Right lobe of liver (tissue), 6 donors: ENCODE measurements at regions not wholly inside any gene's neighbourhood (a gene's known extent, or its start where the extent isn't known, plus 50 kb on each side); places are given as distances from the start of the nearest gene placed in this dataset.

Source experiments
- ATAC-seq, 4 donors: fragments of 200-7000 bp; cut with Tn5 transposase; one replicate each; pipeline ENCODE4 v1.9.1; 2020; ENCODE audit warnings: mild to moderate bottlenecking in 4 of 4, moderate library complexity in 4 of 4
- DNase-seq, 3 donors: peaks; one replicate each; pipeline ENCODE4 v3.0.0-alpha.2; 2020
- H3K27ac ChIP-seq, 3 donors: fragments of 200-600 bp; one replicate each; pipeline ENCODE4 v1.8.0; 2022
- H3K27me3 ChIP-seq, 2 donors: fragments of 200-600 bp; one replicate each; pipeline ENCODE4 v1.8.0; 2022
- H3K36me3 ChIP-seq, 4 donors: fragments of 200-600 bp; sonication (generic) in 1 of 4; one replicate each; pipeline versions ENCODE4 v1.5.1 to v1.8.0; 2017 to 2022; ENCODE audit warnings: control low read depth in 1 of 4
- H3K4me1 ChIP-seq, 4 donors: fragments of 200-600 bp; sonication (generic) in 1 of 4; one replicate each; pipeline versions ENCODE4 v1.5.1 to v1.8.0; 2017 to 2022; ENCODE audit warnings: control low read depth in 1 of 4
- H3K4me3 ChIP-seq, 3 donors: fragments of 200-600 bp; one replicate each; pipeline ENCODE4 v1.8.0; 2022
- H3K9me3 ChIP-seq, 4 donors: fragments of 200-600 bp; sonication (generic) in 1 of 4; one replicate each; pipeline versions ENCODE4 v1.5.1 to v1.8.0; 2017 to 2022; ENCODE audit warnings: control low read depth in 1 of 4
- POLR2A ChIP-seq: fragments of 450-650 bp; IDR thresholded peaks from one replicate; pipeline ENCODE4 v1.6.1; 2017; ENCODE audit warnings: antibody characterized with exemption, mild to moderate bottlenecking
- WGBS: methylation state at CpG from one replicate; pipeline ENCODE4 v1.1.6; 2018; ENCODE audit warnings: low coverage, low lambda C conversion rate; ENCODE audit not compliant: insufficient coverage; ENCODE audit errors: missing lambda C conversion rate; 5-methylcytosine and 5-hydroxymethylcytosine counted together
- intact Hi-C, 2 donors: fragments of 100-400 bp; cut with DNase I; formaldehyde crosslinking; loops; one replicate each; pipeline versions ENCODE4 v1.11.2 to v1.14.1; 2022
- TF ChIP-seq, protein P1 (sequence below), 4 donors: fragments of 200-600 bp in 3 of 4; fragments of 450-650 bp in 1 of 4; IDR thresholded peaks; one replicate each; pipeline versions ENCODE4 v1.5.1 to v1.8.0; 2016 to 2022; ENCODE audit warnings: antibody characterized with exemption in 4 of 4, mild to moderate bottlenecking in 2 of 4
- donor health status: DM: no; HTN: yes; CAD: no.
- donor health status: DM: no; HTN: no; CAD: no.
- donor health status: DM: no; HTN: no; CAD: no.
- donor health status: DM: no; HTN: yes; CAD: no.
- donor health status: DM: no; HTN: yes; CAD: no.

- Histone ChIP-seq H3K27me3 (no peaks in the 10 kb centered on the region), H3K27ac (no peak overlapping the region), H3K4me1 (no peaks in the 10 kb centered on the region), H3K36me3 (no peaks in the 10 kb centered on the region), H3K9me3 (no peaks in the 10 kb centered on the region), H3K4me3 (no peak overlapping the region)
- DNase-seq (no peak), ATAC-seq (no peak)
- intact Hi-C loops: no loop called here
- 74% methylated on average over 12 of the region's 18 CpGs for WGBS
- TF ChIP-seq, protein P1, sequence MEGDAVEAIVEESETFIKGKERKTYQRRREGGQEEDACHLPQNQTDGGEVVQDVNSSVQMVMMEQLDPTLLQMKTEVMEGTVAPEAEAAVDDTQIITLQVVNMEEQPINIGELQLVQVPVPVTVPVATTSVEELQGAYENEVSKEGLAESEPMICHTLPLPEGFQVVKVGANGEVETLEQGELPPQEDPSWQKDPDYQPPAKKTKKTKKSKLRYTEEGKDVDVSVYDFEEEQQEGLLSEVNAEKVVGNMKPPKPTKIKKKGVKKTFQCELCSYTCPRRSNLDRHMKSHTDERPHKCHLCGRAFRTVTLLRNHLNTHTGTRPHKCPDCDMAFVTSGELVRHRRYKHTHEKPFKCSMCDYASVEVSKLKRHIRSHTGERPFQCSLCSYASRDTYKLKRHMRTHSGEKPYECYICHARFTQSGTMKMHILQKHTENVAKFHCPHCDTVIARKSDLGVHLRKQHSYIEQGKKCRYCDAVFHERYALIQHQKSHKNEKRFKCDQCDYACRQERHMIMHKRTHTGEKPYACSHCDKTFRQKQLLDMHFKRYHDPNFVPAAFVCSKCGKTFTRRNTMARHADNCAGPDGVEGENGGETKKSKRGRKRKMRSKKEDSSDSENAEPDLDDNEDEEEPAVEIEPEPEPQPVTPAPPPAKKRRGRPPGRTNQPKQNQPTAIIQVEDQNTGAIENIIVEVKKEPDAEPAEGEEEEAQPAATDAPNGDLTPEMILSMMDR (IDR thresholded peaks at IDR 0.05): no peak
- TF ChIP-seq POLR2A: no peak
Measured at GRCh38 chr16:87229230-87230188, 87.7 kb downstream of the C16orf95 start.

DNA sequence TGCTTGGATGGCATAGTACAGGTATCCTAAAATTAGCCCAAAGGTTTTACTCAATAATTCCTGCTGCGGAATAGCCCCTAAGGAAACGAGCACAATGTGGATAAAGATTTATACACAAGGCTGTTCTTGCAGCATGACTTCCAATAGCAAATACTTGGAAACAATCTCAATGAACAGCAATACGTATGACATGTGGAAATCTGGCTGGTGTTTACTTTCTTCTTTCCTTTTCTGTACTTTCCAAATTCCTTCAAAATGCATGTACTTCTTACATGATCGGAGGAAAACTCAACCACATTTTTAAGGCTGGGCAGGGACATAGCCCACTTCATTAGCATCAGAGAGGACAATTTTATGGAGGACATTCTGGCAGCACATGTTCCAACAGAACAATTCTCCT, 86.6 kb downstream of the C16orf95 start:
- intact Hi-C loops: no loop called here
- Histone ChIP-seq H3K36me3 (no peaks in the 10 kb centered on the region), H3K27ac (no peak overlapping the region), H3K9me3 (no peaks in the 10 kb centered on the region), H3K27me3 (no peaks in the 10 kb centered on the region), H3K4me3 (no peak overlapping the region), H3K4me1 (no peaks in the 10 kb centered on the region)
- TF ChIP-seq, protein P1 (IDR thresholded peaks at IDR 0.05): no peak
- no peak for TF ChIP-seq POLR2A
- 65% methylated on average over 4 of the region's 4 CpGs for WGBS
- no peak for DNase-seq
- no peak for ATAC-seq

- no peak for ATAC-seq
- Histone ChIP-seq H3K27me3 (no peaks in the 10 kb centered on the region), H3K4me1 (no peaks in the 10 kb centered on the region), H3K27ac (no peak overlapping the region), H3K9me3 (no peaks in the 10 kb centered on the region), H3K4me3 (no peak overlapping the region), H3K36me3 (no peaks in the 10 kb centered on the region)
- intact Hi-C loops: no loop called here
- no peak for DNase-seq
- 94% methylated on average over 4 of the region's 4 CpGs for WGBS
- TF ChIP-seq POLR2A: no peak
- TF ChIP-seq, protein P1 (IDR thresholded peaks at IDR 0.05): no peak
Measured at GRCh38 chr16:87231295-87231694, 85.9 kb downstream of the C16orf95 start.

GRCh38 chr16:87231911-87232310, 85.3 kb downstream of the C16orf95 start:
- H3K4me3 ChIP-seq: no peak overlapping the region
- H3K27ac ChIP-seq: no peak overlapping the region
- WGBS: no CpG with 5 or more reads among the region's 1 CpG
- no peak for TF ChIP-seq POLR2A
- TF ChIP-seq, protein P1 (IDR thresholded peaks at IDR 0.05): no peak
- no peak for DNase-seq
- no peaks in the 10 kb centered on the region for H3K4me1 ChIP-seq
- H3K36me3 ChIP-seq: no peaks in the 10 kb centered on the region
- no peak for ATAC-seq
- no peaks in the 10 kb centered on the region for H3K9me3 ChIP-seq
- no peaks in the 10 kb centered on the region for H3K27me3 ChIP-seq
- intact Hi-C loops: no loop called here
